K562 (cell line): ENCODE measurements at regions not wholly inside any gene's neighbourhood (a gene's known extent, or its start where the extent isn't known, plus 50 kb on each side); places are given as distances from the start of the nearest gene placed in this dataset.
A peak's percentile ranks its signal among the peaks of the same experiment; 100 is the strongest.

ENCODE experiments used
- ATAC-seq: fragments of 200-7000 bp; cut with Tn5 transposase; 3 replicates; pipeline ENCODE4 v1.9.1; 2020; ENCODE audit warnings: moderate library complexity
- BruUV-seq: library from RNA; stranded (reverse); fragments of 400-500 nt; replicated peaks from 2 replicates; lab custom pipeline; 2021; lab: Mats Ljungman, UMichigan
- CTCF ChIA-PET: fragments of 300-600 bp; formaldehyde crosslinking; extraction: SDS; loops from one replicate; lab custom pipeline; 2021; ENCODE audit warnings: low intra/inter-chr PET ratio; lab: Yijun Ruan, JAX
- POLR2A ChIA-PET: fragments of 300-600, 350-650 bp; sonication (Branson Sonifier 250); formaldehyde crosslinking; extraction: SDS; loops from one replicate; lab custom pipeline; 2021; ENCODE audit warnings: antibody characterized with exemption, inconsistent platforms; lab: Yijun Ruan, JAX
- DNase-seq, 4 experiments: peaks; one replicate each; pipeline versions ENCODE4 v3.0.0 to v3.0.0-alpha.2; 2011 to 2018; ENCODE audit warnings: low spot score in 3 of 4, mixed read lengths in 3 of 4; ENCODE audit errors: extremely low read depth in 1 of 4
- FAIRE-seq: peaks from 2 replicates; lab custom pipeline; 2011; peaks lifted over from hg19 to GRCh38; lab: Jason Lieb, UNC
- H2AFZ ChIP-seq: 2 replicates; pipeline ENCODE4 v1.6.0; 2011; ENCODE audit warnings: low read depth, low read length, control low read depth, inconsistent platforms
- H3K27ac ChIP-seq: fragments of 200-600 bp; 3 replicates; pipeline ENCODE4 v1.8.0; 2011; ENCODE audit warnings: low read depth, mild to moderate bottlenecking, control low read depth, inconsistent platforms, low read length, moderate library complexity, mixed read lengths; ENCODE audit errors: extremely low read depth
- H3K27me3 ChIP-seq, 2 experiments: fragments of 300-600 bp in 1 of 2; 2 replicates in 1 of 2; 3 replicates in 1 of 2; pipeline versions ENCODE4 v1.6.0 to v1.8.0; 2011; ENCODE audit warnings: inconsistent platforms in 2 of 2, low read length in 2 of 2, mild to moderate bottlenecking in 1 of 2, mixed read lengths in 1 of 2, moderate library complexity in 1 of 2; ENCODE audit not compliant: control insufficient read depth in 2 of 2, insufficient read depth in 2 of 2
- H3K36me3 ChIP-seq: fragments of 300-600 bp; 3 replicates; pipeline ENCODE4 v1.8.0; 2011; ENCODE audit warnings: mild to moderate bottlenecking, low read length, inconsistent platforms; ENCODE audit not compliant: control insufficient read depth, insufficient read depth
- H3K4me1 ChIP-seq, 2 experiments: fragments of 200-600 bp in 1 of 2; replicated peaks in 1 of 2; 2 replicates in 1 of 2; 3 replicates in 1 of 2; pipeline versions ENCODE4 v1.5.1 to v1.8.0; 2011; ENCODE audit warnings: inconsistent platforms in 2 of 2, low read length in 2 of 2, mild to moderate bottlenecking in 1 of 2, mixed read lengths in 1 of 2, moderate library complexity in 1 of 2; ENCODE audit not compliant: control insufficient read depth in 2 of 2, insufficient read depth in 2 of 2
- H3K4me2 ChIP-seq: 2 replicates; pipeline ENCODE4 v1.6.1; 2011; ENCODE audit warnings: low read length, control low read depth, inconsistent platforms, mixed read lengths; ENCODE audit not compliant: insufficient read depth
- H3K4me3 ChIP-seq: fragments of 200-600 bp; sonication (generic), shearing (Covaris generic); 2 replicates; pipeline ENCODE4 v1.5.1; 2016; ENCODE audit warnings: control low read depth, inconsistent platforms
- H3K79me2 ChIP-seq: fragments of 200-600 bp; 3 replicates; pipeline ENCODE4 v1.8.0; 2011; ENCODE audit warnings: low read length, inconsistent platforms; ENCODE audit not compliant: control insufficient read depth, insufficient read depth
- H3K9ac ChIP-seq, 2 experiments: 2 replicates each; pipeline versions ENCODE4 v1.6.0 to v1.6.1; 2011; ENCODE audit warnings: low read depth in 2 of 2, low read length in 2 of 2, control low read depth in 1 of 2, inconsistent platforms in 1 of 2, mild to moderate bottlenecking in 1 of 2, mixed read lengths in 1 of 2; ENCODE audit not compliant: insufficient read depth in 1 of 2
- H3K9me1 ChIP-seq: one replicate; pipeline ENCODE4 v1.6.0; 2011; ENCODE audit warnings: inconsistent platforms, mild to moderate bottlenecking, low read length, moderate library complexity; ENCODE audit not compliant: control insufficient read depth, insufficient read depth
- H3K9me3 ChIP-seq: replicated peaks from 2 replicates; pipeline ENCODE4 v1.5.1; 2011; ENCODE audit warnings: low read depth, low read length, inconsistent platforms; ENCODE audit not compliant: control insufficient read depth, insufficient read depth
- H4K20me1 ChIP-seq: replicated peaks from 2 replicates; pipeline ENCODE4 v1.6.1; 2011; ENCODE audit warnings: low read length, inconsistent platforms, mixed read lengths; ENCODE audit not compliant: control insufficient read depth, insufficient read depth
- CTCF ChIP-seq, 3 experiments: IDR thresholded peaks in 2 of 3; conservative IDR thresholded peaks in 1 of 3; 2 replicates each; pipeline ENCODE4 v1.5.1; 2011 to 2012; ENCODE audit warnings: low read length in 3 of 3, mild to moderate bottlenecking in 3 of 3, control low read depth in 2 of 3, improper control_type of control experiment in 1 of 3, inconsistent platforms in 1 of 3, low read depth in 1 of 3, mixed read lengths in 1 of 3, moderate library complexity in 1 of 3; ENCODE audit not compliant: insufficient read depth in 2 of 3
- ILF3 ChIP-seq: fragments of 450-650 bp; IDR thresholded peaks from 2 replicates; pipeline ENCODE4 v1.6.1; 2018; ENCODE audit warnings: antibody characterized with exemption, mild to moderate bottlenecking, moderate library complexity, borderline replicate concordance
- MYNN ChIP-seq, 2 experiments: sonication (generic); formaldehyde crosslinking in 1 of 2; IDR thresholded peaks; 2 replicates each; pipeline versions ENCODE4 v1.5.0 to v1.6.1; 2016 to 2020; ENCODE audit warnings: antibody characterized with exemption in 1 of 2, missing genetic modification reagents in 1 of 2
- TRIM25 ChIP-seq: fragments of 450-650 bp; IDR thresholded peaks from 2 replicates; pipeline ENCODE4 v1.7.0; 2016; ENCODE audit warnings: borderline replicate concordance
- ZBTB11 ChIP-seq, 3 experiments: fragments of 200-800 bp in 1 of 3; fragments of 250-450 bp in 1 of 3; fragments of 450-650 bp in 1 of 3; sonication (Bioruptor Pico) in 1 of 3; sonication (Bioruptor generic) in 1 of 3; formaldehyde crosslinking in 1 of 3; IDR thresholded peaks; 2 replicates each; pipeline versions ENCODE4 v1.6.1 to v1.8.0; 2016 to 2022; ENCODE audit warnings: mild to moderate bottlenecking in 2 of 3, missing genetic modification characterization in 2 of 3, missing compliant biosample characterization in 1 of 3, moderate library complexity in 1 of 3
- ZFP30 ChIP-seq: fragments of 250-450 bp; sonication (Bioruptor Pico); IDR thresholded peaks from 2 replicates; pipeline ENCODE4 v1.8.0; 2022; ENCODE audit warnings: moderate library complexity, mild to moderate bottlenecking, inconsistent platforms, borderline replicate concordance
- ZNF444 ChIP-seq: fragments of 250-450 bp; sonication (Bioruptor Pico); IDR thresholded peaks from 2 replicates; pipeline ENCODE4 v1.4.0; 2020; ENCODE audit warnings: mild to moderate bottlenecking, moderate library complexity
- WGBS: fragments of 100-300 bp; shearing (Covaris generic); methylation state at CpG from one replicate; pipeline ENCODE4 v1.1.6; 2016; ENCODE audit warnings: low coverage, mixed read lengths; ENCODE audit not compliant: insufficient coverage; ENCODE audit errors: missing lambda C conversion rate; 5-methylcytosine and 5-hydroxymethylcytosine counted together
- in situ Hi-C: fragments of 300-500 bp; cut with MboI; formaldehyde crosslinking; loops from 4 replicates; pipeline ENCODE4 v1.15.0; 2018; ENCODE audit warnings: inconsistent platforms, mixed read lengths
- intact Hi-C: fragments of 100-400 bp; cut with micrococcal nuclease; formaldehyde crosslinking; loops from 2 replicates; pipeline ENCODE4 v1.14.2; 2022

GRCh38 chr3:63096248-63097058 is 181.7 kb upstream of the SYNPR start:
- ATAC-seq = no peak
- DNase-seq = peak in 1 of 4 experiments; percentile 1
- TF ChIP-seq MYNN (IDR thresholded peaks at IDR 0.05) = no peak
- no peak for TF ChIP-seq MYNN (CRISPR knock-in tag; IDR thresholded peaks at IDR 0.05)
- peak in 1 of 3 experiments; percentile 6; a peak in 1 of 6 replicates for TF ChIP-seq CTCF (IDR thresholded peaks at IDR 0.05 in 2 of 3, conservative IDR thresholded peaks at IDR 0.05 in 1 of 3; ENCODE audit: insufficient read depth in 2 of 3, low read depth in 1 of 3, low read length in 3 of 3)
- TF ChIP-seq ILF3 = no peak
- no peak for TF ChIP-seq ZNF444 (CRISPR knock-in tag)
- no peak for TF ChIP-seq TRIM25
- TF ChIP-seq ZBTB11 (CRISPR knock-in tag; IDR thresholded peaks at IDR 0.05) = 0 out of 6 replicates have a peak, but pooled peaks of 1 of the 3 experiments have one; percentile 4
- no peak for TF ChIP-seq ZFP30 (CRISPR knock-in tag)
- POLR2A ChIA-PET = interaction anchor here (0.7 to 1.1 kb wide), 2 partner anchors 10 to 16 kb away, joined by 3 read pairs; no protein-coding TSS in a partner anchor
- CTCF ChIA-PET = no interaction called here
- Histone ChIP-seq H3K36me3 (no peaks in the 10 kb centered on the region), H3K9me1 (no peaks in the 10 kb centered on the region), H3K9me3 (no peaks in the 10 kb centered on the region), H4K20me1 (no peaks in the 10 kb centered on the region), H3K27ac (no peak overlapping the region), H3K27me3 (no peaks in the 10 kb centered on the region), H3K4me3 (no peak overlapping the region), H2AFZ (no peak overlapping the region), H3K4me2 (no peak overlapping the region), H3K9ac (no peak overlapping the region), H3K79me2 (no peaks in the 10 kb centered on the region), H3K4me1 (no peaks in the 10 kb centered on the region; a peak in 1 of 5 replicates)
- in situ Hi-C loops (no loop called here), intact Hi-C loops (no loop called here)
- FAIRE-seq = no peak
- 1% methylated on average over 16 of the region's 32 CpGs for WGBS
- BruUV-seq = no TSS peak
